Adrenal gland (tissue), 5 donors: ENCODE measurements at regions not wholly inside any gene's neighbourhood (a gene's known extent, or its start where the extent isn't known, plus 50 kb on each side); places are given as distances from the start of the nearest gene placed in this dataset.

Experiments used
- POLR2A ChIP-seq, 2 donors: fragments of 450-650 bp; IDR thresholded peaks; one replicate each; pipeline ENCODE4 v1.6.1; 2017; ENCODE audit warnings: antibody characterized with exemption in 2 of 2, mild to moderate bottlenecking in 2 of 2, moderate library complexity in 1 of 2
- TF ChIP-seq, protein P1 (sequence below), 6 experiments: fragments of 450-650 bp in 4 of 6; fragments of 200-600 bp in 2 of 6; sonication (generic) in 1 of 6; IDR thresholded peaks; 1 replicate in 5 of 6; 2 replicates in 1 of 6; pipeline versions ENCODE4 v1.5.1 to v1.8.0; 2016 to 2021; ENCODE audit warnings: antibody characterized with exemption in 6 of 6, mild to moderate bottlenecking in 2 of 6, moderate library complexity in 1 of 6
- donor health status: DM: no; HTN: no; CAD: no.

- TF ChIP-seq, protein P1, sequence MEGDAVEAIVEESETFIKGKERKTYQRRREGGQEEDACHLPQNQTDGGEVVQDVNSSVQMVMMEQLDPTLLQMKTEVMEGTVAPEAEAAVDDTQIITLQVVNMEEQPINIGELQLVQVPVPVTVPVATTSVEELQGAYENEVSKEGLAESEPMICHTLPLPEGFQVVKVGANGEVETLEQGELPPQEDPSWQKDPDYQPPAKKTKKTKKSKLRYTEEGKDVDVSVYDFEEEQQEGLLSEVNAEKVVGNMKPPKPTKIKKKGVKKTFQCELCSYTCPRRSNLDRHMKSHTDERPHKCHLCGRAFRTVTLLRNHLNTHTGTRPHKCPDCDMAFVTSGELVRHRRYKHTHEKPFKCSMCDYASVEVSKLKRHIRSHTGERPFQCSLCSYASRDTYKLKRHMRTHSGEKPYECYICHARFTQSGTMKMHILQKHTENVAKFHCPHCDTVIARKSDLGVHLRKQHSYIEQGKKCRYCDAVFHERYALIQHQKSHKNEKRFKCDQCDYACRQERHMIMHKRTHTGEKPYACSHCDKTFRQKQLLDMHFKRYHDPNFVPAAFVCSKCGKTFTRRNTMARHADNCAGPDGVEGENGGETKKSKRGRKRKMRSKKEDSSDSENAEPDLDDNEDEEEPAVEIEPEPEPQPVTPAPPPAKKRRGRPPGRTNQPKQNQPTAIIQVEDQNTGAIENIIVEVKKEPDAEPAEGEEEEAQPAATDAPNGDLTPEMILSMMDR (IDR thresholded peaks at IDR 0.05) = no peak
- TF ChIP-seq POLR2A (IDR thresholded peaks at IDR 0.05) = no peak
These were observed 395.7 kb downstream of the RAPGEF2 start for GRCh38 chr4:159498446-159499115.
